Fibroblast of peridontal ligament (primary cell): ENCODE measurements at regions not wholly inside any gene's neighbourhood (a gene's known extent, or its start where the extent isn't known, plus 50 kb on each side); places are given as distances from the start of the nearest gene placed in this dataset.
A peak's percentile ranks its signal among the peaks of the same experiment; 100 is the strongest.
"Not testable (repeated sequence)": the region's sequence is repeated elsewhere in the genome, so short reads cannot be mapped to it uniquely, and the experiment has no call there.

Source experiments
- DNase-seq: peaks from one replicate; pipeline ENCODE4 v3.0.0-alpha.2; 2010; ENCODE audit errors: extremely low read depth

- DNase-seq: no peak
Observed at GRCh38 chr14:81584495-81584894, 50.8 kb upstream of the SEL1L start.

GRCh38 chr14:81589381-81590065 lies 55.9 kb upstream of the SEL1L start:
- no peak for DNase-seq

GRCh38 chr14:81591266-81591665 lies 57.6 kb upstream of the SEL1L start:
- DNase-seq: no peak

GRCh38 chr14:81594012-81594411 lies 60.4 kb upstream of the SEL1L start:
- DNase-seq: no peak

DNA sequence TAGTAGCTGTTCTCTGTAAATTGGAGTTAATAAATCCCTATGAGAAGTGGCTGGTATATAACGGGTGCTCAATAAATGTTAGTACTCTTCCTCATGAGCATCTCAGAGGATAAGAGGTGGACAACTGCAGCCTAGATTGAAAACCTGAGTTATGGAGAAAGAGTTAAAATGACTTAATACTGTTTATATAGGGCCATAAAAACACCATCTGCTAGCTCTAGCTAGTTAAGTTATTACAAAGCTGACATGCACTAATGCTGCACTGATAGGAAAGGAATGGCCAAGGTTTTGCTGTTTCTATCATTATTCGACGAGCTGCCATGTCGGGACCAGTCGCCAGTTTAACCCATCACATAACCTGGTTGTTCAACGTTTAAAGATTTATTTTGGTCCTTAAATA lies 72.0 kb upstream of the SEL1L start:
- no peak for DNase-seq

GRCh38 chr14:81613341-81614045 lies 79.8 kb upstream of the SEL1L start:
- DNase-seq: no peak

DNA sequence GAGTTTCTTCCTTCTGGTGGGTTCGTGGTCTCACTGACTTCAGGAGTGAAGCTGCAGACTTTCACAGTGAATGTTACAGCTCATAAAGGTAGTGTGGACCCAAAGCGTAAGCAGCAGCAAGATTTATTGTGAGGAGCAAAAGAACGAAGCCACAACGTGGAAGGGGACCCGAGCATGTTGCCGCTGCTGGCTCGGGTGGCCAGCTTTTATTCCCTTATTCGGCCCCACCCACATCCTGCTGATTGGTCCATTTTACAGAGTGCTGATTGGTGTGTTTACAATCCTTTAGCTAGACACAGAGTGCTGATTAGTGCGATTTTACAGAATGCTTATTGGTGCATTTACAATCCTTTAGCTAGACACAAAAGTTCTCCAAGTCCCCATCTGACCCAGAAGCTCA lies 80.6 kb upstream of the SEL1L start:
- DNase-seq: not testable (repeated sequence)

DNA sequence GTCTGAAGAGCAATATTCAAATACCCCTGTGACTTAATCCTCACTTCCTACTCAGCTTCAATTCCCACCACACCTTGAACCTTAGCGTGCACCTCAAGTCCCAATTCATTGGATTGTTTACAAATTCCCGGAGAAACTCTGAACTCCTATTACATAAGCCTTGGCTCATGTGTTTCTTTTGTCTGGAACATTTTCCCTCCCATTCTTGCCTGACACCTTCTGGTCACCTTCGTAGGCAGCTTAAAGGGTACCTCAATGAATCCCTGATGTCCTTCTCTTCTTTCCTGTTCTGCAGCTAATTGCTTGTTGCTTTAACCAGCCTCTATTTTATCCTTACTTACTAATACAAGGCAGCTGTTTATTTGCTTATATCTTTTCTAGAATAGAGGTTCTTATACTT lies 85.0 kb upstream of the SEL1L start:
- DNase-seq: no peak

DNA sequence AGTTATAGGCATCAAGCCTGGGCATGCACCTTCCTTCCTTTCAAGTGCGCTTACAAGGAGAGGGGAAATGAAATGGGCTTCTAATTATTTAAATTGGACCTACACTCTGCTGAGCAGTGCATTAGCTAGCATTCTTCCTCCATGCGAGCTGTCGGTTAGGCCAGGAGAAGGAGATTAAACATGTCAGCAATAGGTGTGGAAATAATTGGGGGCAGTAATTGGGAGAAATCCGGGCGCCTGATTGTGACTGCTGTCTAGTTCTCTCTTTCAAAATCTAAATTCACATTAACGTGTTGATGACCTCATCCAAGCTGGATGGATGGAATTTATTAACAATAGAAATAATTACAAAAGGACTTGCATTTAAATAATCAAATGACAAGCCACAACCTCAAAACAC lies 86.2 kb upstream of the SEL1L start:
- no peak for DNase-seq

DNA sequence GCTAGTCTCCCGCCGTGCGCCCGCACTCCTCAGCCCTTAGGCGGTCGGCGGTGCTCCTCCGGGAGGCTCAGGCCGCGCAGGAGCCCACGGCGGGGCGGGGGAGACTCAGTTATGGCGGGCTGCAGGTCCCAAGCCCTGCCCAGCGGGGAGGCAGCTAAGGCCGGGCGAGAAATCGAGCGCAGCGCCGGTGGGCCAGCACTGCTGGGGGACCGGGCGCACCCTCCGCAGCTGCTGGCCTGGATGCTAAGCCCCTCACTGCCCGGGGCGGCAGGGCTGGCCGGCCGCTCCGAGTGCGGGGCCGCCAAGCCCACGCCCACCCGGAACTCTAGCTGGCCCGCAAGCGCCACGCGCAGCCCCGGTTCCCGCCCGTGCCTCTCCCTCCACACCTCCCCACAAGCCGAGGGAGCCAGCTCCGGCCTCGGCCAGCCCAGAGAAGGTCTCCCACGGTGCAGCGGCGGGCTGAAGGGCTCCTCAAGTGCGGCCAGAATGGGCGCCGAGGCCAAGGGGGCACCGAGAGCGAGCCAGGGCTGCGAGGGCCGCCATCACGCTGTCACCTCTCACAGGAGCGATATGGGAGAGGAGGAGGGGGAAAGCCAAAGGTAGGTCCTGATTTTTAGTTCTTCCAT lies 90.2 kb upstream of the SEL1L start:
- DNase-seq: not testable (repeated sequence)

GRCh38 chr14:81625343-81625742 lies 91.7 kb upstream of the SEL1L start:
- peak; percentile 3 for DNase-seq

DNA sequence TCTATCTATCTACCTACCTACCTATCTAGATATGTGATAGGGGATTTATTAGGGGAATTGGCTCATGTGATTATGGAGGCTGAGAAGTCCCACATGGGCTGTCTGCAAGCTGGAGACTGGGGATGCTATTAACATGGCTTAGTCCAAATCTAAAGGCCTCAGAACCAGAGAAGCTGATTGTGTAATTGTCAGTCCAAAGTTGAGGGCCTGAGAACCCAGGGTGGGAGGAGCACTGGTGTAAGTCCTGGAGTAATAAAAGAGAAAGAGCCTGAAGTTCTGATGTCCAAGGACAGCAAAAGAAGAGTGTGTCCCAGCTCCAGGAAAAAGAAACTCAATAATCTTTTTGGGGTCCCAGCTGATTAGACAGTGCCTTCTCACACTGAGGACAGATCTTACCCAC lies 98.5 kb upstream of the SEL1L start:
- no peak for DNase-seq

DNA sequence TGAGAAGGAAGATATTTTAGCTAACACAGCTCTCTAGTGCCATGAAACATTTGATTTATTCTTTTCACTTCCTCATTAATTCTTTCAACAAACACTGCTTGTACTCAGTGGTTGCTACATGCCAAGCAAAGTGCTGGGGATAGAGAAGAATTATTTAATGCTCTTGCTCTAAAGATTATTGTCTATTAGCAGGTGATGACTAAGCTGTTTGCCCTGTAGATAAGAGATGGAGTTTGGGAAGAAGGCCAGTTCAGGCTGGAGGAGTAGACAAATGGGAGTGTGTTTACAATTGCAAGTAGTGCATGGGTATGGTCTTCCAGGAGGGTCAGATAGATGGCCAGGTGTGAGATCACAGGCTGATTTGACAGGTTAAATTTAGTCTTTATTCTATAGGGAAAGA lies 99.8 kb upstream of the SEL1L start:
- DNase-seq: no peak

DNA sequence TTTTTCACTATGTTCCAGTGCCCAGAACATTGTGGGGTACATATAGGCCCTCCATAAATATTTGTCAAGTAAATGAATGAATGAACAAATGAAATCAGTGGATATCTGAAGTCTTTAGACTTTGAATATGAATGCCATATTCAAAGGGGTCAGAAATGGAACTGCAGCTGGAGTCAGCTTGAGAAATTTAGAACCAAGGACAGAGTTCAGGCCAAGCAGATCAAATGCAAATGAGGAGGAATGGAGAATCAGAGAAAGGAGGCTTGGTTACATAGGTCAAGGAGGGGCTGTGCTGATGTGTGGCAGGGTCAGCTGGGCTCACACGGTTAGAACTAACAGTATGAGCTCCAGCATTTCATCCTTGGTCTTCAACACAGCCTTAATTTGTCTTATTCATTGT lies 104.0 kb upstream of the SEL1L start:
- DNase-seq: no peak

GRCh38 chr14:81638656-81639280 lies 105.1 kb upstream of the SEL1L start:
- DNase-seq: no peak

GRCh38 chr14:81653626-81654025 lies 120.0 kb upstream of the SEL1L start:
- DNase-seq: no peak

GRCh38 chr14:81655423-81656314 lies 122.0 kb upstream of the SEL1L start:
- no peak for DNase-seq

DNA sequence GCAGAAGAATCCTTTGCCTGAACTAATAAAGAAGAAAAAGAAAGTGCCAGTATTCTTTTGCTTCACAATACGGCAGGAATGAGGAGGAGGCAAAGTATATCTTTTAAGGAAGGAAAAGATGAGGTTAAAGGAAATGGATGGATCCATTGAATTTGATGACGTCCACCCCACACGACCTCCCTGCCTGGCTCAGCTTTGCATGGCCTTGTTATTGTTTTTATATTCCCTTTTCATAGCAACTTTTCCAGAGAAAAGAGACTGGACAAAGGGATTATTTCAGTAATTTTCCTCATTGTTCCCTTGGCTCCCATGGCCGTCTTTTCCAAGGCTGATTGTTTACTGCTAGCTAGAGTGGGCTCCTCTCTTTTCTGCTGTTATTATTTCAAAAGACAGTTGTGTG lies 123.2 kb upstream of the SEL1L start:
- no peak for DNase-seq

DNA sequence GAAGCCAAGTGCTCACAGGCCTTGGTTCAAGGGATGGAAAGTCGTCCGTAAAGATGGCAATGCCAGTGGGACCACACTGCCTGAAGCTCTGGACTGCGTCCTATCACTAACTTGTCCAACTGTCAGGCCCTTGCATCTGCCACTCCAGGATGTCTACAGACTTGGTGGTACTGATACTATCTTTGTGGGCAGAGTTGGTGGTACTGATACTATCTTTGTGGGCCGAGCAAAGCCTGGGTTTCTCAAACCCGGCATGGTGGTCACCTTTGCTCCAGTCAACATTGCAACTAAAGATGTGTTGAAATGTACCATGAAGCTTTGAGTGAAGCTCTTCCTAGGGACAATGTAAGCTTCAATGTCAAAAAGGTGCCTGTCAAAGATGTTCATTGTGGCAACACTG lies 128.4 kb upstream of the SEL1L start:
- no peak for DNase-seq

DNA sequence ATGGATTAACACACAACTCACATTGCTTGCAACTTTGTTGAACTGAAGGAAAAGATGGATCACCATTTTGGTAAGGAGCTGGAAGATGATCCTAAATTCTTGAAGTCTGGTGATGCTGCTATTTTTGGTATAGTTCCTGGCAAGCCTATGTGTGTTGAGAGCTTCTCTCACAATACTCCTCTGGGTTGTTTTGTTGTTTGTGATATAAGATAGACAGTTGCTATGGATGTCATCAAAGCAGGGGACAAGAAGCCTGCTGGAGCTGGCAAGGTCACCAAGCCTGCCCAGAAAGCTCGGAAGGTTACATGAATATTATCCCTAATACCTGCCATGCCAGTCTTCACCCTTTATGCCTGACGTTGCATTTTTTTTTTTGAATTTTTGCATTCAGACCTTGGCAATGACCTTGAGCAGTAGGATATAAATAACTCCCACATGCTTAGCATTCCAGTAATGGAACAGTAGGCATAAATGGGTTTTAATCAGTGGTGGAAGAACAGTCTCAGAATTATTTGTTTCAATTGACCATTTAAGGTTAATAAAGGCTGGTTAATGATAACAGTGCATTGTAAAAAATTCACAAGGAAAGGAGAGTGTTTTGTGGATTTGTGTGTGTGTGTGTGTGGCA lies 129.0 kb upstream of the SEL1L start:
- no peak for DNase-seq

GRCh38 chr14:81668626-81669274 lies 135.1 kb upstream of the SEL1L start:
- no peak for DNase-seq
